T-helper 1 cell treated with Interleukin-12 subunit alpha and Interleukin-12 subunit beta and Interleukin-4 antibody, amounts not matched to agents 30 ng/mL and 1 ng/mL, for 36 hours (primary cell): ENCODE measurements at regions not wholly inside any gene's neighbourhood (a gene's known extent, or its start where the extent isn't known, plus 50 kb on each side); places are given as distances from the start of the nearest gene placed in this dataset.
"Not testable (repeated sequence)": the region's sequence is repeated elsewhere in the genome, so short reads cannot be mapped to it uniquely, and the experiment has no call there.

Source experiments
- intact Hi-C: fragments of 100-400 bp; cut with micrococcal nuclease; formaldehyde crosslinking; loops from one replicate; pipeline ENCODE4 v1.15.1; 2024

GRCh38 chr19:28542394-28543243 lies 670.3 kb downstream of the UQCRFS1 start:
- intact Hi-C loops: no loop called here

GRCh38 chr19:28541602-28542393 lies 671.2 kb downstream of the UQCRFS1 start:
- intact Hi-C loops: no loop called here

- intact Hi-C loops: no loop called here
Measured at GRCh38 chr19:28541029-28541428, 671.9 kb downstream of the UQCRFS1 start.

- intact Hi-C loops: not testable (repeated sequence)
Measured at GRCh38 chr19:28540385-28540784, 672.6 kb downstream of the UQCRFS1 start.

GRCh38 chr19:28539759-28540158 lies 673.2 kb downstream of the UQCRFS1 start:
- intact Hi-C loops: no loop called here

- intact Hi-C loops: not testable (repeated sequence)
Measured at GRCh38 chr19:28538579-28538978, 674.4 kb downstream of the UQCRFS1 start.

GRCh38 chr19:28537896-28538295 lies 675.1 kb downstream of the UQCRFS1 start:
- intact Hi-C loops: no loop called here

- intact Hi-C loops: no loop called here
Measured at GRCh38 chr19:28537079-28537478, 675.9 kb downstream of the UQCRFS1 start.

- intact Hi-C loops: no loop called here
Measured at GRCh38 chr19:28535352-28535775, 677.6 kb downstream of the UQCRFS1 start.

GRCh38 chr19:28534766-28535351 lies 678.1 kb downstream of the UQCRFS1 start:
- intact Hi-C loops: no loop called here

- intact Hi-C loops: no loop called here
Measured at GRCh38 chr19:28532765-28533341, 680.1 kb downstream of the UQCRFS1 start.

- intact Hi-C loops: no loop called here
Measured at GRCh38 chr19:28531979-28532378, 681.0 kb downstream of the UQCRFS1 start.

GRCh38 chr19:28530406-28531035 lies 682.4 kb downstream of the UQCRFS1 start:
- intact Hi-C loops: no loop called here

- intact Hi-C loops: loop anchor here (2.0 kb wide), 1 partner anchor 65 kb away; no protein-coding TSS in a partner anchor
Measured at GRCh38 chr19:28526038-28526437, 686.9 kb downstream of the UQCRFS1 start.

GRCh38 chr19:28523619-28524018 lies 689.3 kb downstream of the UQCRFS1 start:
- intact Hi-C loops: no loop called here

GRCh38 chr19:28522545-28522922 lies 690.4 kb downstream of the UQCRFS1 start:
- intact Hi-C loops: no loop called here

- intact Hi-C loops: no loop called here
Measured at GRCh38 chr19:28521614-28522544, 691.1 kb downstream of the UQCRFS1 start.

- intact Hi-C loops: no loop called here
Measured at GRCh38 chr19:28520998-28521568, 691.9 kb downstream of the UQCRFS1 start.

- intact Hi-C loops: no loop called here
Measured at GRCh38 chr19:28519952-28520861, 692.7 kb downstream of the UQCRFS1 start.
